NCI-H146 treated with DMSO at 0.1 percent for 48 hours (cell line): ENCODE measurements at regions not wholly inside any gene's neighbourhood (a gene's known extent, or its start where the extent isn't known, plus 50 kb on each side); places are given as distances from the start of the nearest gene placed in this dataset.
"Not testable (repeated sequence)": the region's sequence is repeated elsewhere in the genome, so short reads cannot be mapped to it uniquely, and the experiment has no call there.

ENCODE experiments used
- DNase-seq: peaks from one replicate; lab custom pipeline; 2025; ENCODE audit not compliant: unreplicated experiment; lab: John Stamatoyannopoulos, UW

DNA sequence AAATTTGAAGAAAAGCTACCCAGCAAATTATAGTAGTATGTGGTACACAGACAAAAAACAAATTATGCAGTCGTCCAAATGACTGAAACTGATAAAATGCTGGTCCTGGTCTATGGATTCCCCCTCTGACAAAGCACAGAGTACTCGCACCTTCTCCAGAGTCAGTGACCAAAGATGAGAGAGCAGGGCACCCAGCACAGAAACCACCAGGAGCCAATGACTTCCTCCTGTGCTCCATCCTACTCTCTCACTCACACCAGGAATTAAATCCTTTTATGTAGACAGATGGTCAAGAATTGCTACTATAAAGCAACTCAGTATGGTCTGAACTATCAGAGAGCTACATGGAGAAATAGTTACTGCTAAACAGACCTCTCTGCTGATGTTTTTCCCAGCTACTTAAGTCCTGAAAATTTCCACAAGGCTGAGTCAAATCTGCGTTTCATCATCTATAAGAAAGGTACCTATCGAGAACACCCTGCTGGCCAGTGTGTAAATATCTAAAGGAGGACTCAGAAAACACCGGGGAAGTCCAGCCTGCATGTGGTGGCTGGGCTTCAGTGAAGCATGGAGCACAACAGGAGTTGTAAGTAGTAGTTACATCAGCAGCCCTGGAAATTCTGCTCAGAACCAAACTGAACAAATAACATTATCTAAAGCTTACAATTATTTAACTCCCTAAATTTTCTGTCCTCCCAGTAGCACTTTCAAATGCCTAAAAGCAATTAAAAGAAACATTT lies 84.5 kb upstream of the FBXO28 start:
- DNase-seq, result not testable (repeated sequence)

DNA sequence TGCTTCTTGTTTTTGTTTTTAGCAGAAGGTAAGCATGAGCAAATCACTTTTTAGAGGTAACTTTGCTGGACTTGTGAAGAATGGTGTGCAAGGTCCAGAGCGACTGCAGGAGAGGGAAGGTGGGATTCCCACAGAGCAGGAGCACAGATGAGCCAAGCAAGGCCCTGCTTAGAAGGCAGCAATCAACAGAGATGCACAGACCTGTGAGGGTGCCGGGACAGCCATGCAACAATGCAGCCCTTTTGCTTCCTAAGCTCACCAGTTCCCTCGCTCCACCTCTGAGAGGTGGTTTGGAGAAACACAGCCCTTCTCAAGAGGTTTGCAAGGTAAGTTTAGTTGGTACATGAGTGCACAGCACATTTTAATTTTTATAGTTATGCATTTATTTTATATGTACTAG lies 85.1 kb upstream of the FBXO28 start:
- not testable (repeated sequence) for DNase-seq

DNA sequence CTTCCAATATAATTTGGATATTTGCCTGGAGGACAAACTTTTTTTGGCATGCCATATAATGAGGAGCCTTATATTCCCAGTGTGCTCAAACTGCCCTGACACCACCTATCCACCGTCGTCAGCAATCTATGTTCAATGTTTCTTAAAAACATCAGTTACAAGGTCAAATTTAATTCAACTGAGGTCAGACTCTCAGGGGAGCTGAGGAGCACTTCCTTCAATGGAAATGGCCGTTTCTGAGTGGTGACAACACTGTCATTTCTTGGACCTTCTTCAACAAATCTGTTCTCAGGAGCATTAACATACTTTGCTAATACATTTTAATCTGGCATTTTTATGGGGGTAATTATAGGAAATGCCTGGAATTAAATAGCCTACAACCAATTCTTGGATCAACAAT lies 90.8 kb upstream of the FBXO28 start:
- DNase-seq, result not testable (repeated sequence)

DNA sequence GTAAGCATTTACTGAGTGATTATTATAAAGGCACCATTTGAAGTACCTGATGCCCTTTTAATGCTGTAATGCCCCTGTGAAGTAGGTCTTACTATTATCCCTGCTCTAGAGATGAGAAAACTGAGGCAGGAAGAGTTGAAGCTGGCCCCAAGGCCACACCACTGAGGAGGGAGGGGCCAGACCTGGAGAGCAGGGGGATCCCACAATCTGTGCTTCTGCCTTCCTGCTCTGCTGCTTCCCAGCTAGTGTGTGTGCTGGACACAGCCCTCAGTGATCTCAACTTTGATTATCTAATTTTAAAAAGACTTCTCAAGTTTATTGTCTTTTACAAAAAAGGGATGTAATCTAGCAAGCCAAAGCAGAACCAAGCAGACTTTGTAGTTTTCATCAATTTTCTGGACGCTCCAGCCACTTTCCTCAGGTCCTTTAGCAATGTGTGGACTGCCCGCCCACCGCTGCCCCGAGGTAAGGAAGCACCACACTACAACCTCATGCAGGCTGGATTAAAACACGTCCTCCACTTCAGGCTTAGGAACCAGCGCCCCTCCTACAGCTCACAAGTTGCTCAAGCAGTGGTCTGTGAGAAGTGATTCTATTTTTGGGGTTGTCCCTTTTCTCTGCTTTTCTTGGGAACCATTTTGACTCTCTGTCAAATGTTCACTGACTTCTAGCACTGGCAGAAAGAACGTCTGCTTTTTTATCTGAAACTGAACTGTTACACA lies 91.5 kb upstream of the FBXO28 start:
- not testable (repeated sequence) for DNase-seq

DNA sequence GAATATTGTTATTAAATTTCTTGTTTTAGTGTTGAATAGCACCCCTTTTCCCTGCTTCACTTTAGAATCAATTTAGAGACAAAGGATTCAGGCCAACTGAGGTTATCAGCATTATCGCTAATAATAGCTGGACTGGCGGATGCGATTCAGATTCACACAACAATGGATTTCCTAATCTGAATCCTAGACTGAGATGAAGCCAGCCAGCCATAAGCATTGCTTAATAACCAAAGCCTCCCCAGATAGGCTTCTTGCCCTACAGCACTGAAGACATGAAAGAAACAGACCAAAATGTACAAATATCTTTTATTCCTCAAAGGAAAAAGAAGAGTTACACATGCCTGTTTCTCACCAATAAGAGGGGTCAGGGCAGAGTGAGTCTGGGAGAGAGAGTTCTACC lies 94.0 kb upstream of the FBXO28 start:
- not testable (repeated sequence) for DNase-seq

DNA sequence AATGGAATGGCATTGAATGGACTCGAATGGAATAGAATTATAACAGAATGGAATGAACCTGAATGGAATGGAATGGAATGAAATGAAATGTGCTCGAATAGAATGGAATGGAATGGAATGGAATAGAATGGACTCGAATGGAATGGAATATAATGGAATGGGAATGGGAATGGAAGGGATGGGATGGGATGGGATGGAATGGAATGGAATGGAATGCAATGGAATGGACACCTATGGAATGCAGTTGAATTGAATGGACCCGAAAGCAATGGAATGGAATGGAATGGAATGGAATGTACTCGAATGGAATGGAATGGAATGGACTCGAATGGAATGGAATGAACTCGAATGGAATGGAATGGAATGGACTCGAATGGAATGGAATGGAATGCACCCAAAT lies 98.1 kb upstream of the FBXO28 start:
- not testable (repeated sequence) for DNase-seq

DNA sequence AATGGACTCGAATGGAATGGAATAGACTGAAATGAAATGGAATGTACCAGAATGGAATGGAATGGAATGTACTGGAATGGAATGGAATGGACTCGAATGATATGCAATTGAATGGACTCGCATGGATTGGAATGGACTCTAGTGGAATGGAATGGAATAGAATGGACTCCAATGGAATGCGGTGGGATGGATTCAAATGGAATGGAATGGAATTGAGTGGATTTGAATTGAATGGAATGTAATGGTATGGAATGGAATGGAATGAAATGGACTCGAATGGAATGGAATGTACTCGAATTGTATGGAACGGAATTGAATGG lies 99.6 kb upstream of the FBXO28 start:
- DNase-seq, result no peak

DNA sequence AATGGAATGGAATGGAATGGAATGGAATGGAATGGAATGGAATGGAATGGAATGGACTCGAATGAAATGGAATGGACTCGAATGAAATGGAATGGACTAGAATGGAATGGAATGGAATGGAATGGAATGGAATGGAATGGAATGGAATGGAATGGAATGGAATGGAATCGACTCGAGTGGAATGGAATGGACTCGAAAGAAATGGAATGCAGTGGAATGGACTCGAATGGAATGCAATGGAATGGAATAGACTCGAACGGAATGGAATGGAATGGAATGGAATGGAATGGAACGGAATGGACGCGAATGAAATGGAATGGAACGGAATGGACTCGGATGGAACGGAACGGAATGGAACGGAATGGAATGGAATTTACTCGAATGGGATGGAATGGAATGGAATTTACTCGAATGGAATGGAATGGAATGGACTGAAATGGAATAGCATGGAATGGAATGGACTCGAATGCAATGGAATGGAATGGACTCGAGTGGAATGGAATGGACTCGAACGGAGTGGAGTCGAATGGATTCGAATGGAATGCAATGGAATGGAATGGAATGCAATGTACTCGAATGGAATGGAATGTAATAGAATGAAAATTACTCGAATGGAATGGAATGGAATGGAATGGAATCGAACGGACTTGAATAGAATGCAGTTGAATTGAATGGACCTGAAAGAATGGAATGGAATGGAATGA lies 100.1 kb upstream of the FBXO28 start:
- not testable (repeated sequence) for DNase-seq

DNA sequence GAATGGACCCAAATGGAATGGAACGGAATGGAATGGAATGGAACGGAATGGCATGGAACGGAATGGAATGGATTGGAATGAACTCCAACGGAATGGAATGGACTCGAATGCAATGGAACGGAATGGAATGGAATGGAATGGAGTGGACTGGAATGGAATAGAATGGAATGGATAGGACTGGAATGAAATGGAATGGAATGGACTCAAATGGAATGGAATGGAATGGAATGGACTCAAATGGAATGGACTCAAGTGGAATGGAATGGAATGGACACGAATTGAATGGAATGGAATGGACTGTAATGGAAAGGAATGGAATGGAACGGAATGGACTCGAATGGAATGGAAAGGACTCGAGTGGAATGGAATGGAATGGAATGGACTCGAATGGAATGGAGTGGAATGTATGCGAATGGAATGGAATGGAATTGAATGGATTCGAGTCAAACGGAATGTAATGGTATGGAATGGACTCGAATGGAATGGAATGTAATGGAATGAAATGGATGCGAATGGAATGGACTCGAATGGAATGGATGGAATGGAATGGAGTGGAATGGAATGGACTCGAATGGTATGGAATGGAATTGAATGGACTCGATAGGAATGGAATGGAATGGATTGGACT lies 101.0 kb upstream of the FBXO28 start:
- not testable (repeated sequence) for DNase-seq

DNA sequence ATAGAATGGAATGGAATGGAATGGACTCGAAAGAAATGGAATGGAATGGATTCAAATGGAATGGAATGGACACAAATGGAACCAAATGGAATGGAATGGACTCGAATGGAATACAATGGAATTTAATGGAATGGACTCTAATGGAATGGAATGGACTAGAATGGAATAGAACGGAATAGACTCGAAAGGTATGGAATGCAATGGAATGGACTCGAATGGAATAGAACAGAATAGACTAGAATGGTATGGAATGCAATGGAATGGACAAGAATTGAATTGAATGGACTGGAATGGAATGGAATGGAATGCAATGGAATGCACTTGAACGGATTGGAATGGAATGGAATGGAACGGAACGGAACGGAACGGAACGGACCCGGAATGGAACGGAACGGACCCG lies 101.7 kb upstream of the FBXO28 start:
- DNase-seq, result not testable (repeated sequence)

DNA sequence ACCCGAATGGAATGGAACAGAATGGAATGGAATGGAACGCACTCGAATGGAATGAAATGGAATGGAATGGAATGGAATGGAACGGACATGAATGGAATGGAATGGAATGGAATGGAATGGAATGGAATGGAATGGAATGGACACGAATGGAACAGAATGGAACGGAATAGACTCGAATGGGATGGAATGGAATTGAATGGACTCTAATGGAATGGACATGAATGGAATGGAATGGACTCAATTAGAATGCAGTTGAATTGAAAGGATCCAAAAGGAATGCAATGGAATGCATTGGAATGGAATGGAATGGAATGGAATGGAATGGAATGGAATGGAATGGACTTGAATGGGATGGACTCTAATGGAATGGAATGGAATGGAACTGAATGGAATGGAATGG lies 102.2 kb upstream of the FBXO28 start:
- not testable (repeated sequence) for DNase-seq

DNA sequence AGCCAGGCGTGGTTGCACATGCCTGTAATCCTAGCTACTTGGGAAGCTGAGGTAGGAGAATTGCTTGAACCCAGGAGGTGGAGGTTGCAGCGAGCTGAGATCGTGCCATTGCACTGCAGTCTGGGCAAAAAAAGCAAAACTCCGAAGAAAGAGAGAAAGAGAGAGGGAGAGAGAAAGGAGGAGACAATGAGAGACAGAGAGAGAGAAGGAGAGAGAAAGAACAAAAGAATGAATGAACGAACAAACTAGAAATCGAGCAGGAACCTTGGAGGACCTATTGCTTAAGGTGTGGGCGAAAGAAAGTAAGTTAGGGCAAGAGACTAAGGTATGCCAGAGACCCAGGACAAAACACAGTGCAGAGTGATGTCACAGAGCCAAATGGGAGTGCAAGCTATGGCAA lies 102.8 kb upstream of the FBXO28 start:
- DNase-seq, result not testable (repeated sequence)

DNA sequence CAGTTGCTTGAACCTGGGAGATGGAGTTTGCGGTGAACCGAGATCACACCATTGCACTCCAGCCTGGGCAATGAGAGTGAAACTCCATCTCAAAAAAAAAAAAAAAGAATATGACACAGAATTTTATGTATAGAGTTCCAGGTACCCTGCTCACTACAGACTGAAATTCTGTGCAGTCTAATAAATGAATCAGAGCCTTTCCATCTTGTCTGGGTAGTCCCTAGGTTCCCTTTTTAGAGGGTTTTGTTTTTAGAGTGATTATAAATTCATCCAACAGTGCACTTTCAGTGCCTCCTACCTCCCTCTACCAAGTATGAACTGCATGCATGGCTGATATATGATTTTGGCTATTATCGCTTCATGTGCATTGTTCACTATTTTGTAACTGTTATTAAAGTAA lies 107.9 kb upstream of the FBXO28 start:
- DNase-seq, result not testable (repeated sequence)

DNA sequence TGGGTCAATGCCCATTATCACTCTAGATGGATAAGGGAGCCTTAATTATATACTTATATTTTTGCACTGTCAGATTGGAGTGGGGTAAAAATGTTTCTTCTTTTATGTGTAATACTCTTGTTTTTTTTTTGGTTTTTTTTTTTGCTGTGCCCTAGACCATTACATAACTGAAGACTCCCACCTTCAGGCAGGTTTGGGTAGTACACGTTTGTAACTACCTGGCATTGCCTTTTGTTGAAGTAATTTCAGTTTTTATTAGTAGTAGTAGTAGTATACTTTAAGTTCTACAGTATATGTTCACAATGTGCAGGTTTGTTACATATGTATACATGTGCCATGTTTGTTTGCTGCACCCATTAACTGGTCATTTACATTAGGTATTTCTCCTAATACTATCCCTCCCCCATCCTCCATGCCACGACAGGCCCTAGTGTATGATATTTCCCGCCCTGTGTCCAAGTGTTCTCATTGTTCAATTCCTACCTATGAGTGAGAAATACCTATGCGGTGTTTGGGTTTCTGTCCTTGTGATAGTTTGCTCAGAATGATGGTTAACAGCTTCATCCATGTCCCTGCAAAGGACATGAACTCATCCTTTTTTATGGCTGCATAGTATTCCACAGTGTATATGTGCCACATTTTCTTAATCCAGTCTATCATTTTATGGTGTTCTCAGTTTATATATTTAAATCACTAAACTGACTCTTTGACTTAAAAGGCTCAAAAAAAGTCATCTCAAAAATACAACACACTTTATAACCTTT lies 109.2 kb upstream of the FBXO28 start:
- DNase-seq, result not testable (repeated sequence)

DNA sequence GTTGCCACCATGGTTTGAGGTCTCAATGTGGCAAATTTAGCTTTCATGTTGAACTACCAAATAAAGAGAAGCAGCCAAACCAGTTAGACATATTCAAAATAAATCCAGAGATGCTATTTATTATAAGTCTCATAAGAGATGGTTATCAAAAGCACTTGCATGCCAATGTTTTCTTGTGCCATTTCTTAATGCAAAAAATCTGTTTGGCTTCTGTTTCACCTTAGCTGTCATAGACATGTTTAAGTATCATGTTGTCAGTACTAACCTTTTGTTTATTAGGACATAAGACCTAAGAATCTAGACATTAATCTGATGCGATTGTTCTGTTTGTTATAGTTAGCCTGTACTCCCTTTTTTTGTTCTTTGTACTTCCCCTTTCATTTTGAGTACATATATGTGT lies 110.0 kb upstream of the FBXO28 start:
- DNase-seq, result not testable (repeated sequence)

DNA sequence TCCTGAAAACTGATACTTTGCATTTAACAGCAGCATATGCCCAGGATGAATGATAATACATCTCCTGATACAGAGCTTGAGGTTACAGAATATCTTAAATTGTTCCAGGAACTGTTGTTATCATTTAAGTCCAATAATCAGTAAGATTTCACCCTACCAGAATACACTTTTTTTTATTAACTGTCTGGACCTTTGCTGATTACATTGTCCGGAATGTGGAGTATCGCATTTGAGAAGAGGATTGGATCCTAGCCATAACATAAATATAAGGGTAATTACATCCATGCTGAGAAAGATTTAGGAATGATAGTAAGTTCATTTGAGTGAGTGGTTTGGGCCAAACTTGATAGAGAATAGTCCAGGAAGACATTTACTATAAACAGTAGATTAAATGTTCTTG lies 112.2 kb upstream of the FBXO28 start:
- DNase-seq, result not testable (repeated sequence)

DNA sequence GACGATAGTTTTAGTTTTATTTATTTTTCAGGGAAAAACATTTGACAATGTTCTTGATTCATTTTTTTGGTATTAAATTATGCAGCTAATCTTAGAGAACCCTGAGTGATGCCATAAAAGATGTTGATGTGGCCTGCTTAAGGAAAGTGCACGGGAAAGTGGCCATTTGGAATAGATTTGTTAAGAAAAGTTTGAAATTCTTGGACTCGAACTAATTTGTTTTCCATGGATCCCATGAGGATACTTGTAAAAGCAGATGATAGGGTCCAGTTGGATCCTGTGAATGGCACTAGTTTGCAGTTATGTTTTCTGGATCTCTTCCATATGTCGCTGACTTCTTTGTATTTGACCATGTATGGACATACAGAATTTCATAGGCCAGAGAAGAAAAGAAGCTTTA lies 114.2 kb upstream of the FBXO28 start:
- not testable (repeated sequence) for DNase-seq

DNA sequence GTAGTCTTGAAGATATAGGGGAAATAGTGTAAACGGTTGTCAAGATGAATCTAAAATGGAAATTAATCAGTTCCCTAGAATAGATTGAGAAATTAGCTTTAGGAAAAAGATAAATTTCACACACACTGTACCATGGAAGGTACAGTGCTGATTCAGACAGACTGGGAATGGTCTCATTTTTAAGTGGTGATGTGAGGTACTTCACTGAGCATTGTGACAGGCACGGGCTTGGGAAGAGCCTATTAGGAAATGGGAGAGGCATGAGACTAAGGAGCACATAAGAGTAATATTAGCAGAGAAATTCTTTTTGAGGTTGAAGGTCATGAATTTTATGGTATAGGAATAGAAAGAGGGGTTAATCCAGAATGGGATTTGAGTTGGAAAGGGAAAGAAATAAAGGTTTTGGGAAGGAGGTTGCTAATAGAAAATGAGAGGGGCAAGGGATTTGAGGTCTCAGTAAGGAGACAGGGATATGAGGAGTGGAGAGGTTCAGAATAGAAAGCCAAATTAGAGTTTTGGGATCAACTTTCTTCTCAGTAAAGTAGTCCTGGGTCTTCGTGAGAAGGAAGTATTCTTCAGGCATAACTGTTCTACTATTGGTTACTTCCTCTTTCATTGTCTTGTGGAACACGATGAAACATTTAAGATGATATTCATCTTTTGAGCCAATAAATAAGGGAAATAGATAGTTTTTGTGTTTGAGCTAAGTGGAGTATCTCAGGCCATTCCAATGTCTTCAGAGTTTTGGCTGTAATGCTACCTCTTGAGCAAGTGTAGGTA lies 115.0 kb upstream of the FBXO28 start:
- not testable (repeated sequence) for DNase-seq

DNA sequence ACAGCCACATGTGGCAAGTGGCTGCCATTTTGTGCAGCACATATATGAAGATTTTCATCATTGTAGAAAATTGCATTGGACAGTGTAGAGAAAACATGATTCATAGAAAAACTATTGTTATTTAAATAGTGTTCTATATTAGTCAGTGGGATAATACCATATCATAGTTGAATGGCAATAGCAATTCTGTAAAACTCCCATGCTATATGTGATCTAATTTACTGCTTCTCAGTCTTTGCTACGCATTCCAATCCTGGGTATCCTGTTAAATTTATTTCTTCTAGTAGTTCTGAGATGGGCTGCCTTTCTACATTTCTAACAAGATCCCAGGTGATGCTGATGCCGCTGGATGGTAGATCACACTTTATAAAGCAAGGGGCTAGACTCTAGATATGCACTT lies 117.5 kb upstream of the FBXO28 start:
- DNase-seq, result not testable (repeated sequence)
